Renal cortical epithelial cell (primary cell): ENCODE measurements at regions not wholly inside any gene's neighbourhood (a gene's known extent, or its start where the extent isn't known, plus 50 kb on each side); places are given as distances from the start of the nearest gene placed in this dataset.

ENCODE experiments used
- DNase-seq: peaks from one replicate; pipeline ENCODE4 v3.0.0-alpha.2; 2011; ENCODE audit warnings: low read depth

DNA sequence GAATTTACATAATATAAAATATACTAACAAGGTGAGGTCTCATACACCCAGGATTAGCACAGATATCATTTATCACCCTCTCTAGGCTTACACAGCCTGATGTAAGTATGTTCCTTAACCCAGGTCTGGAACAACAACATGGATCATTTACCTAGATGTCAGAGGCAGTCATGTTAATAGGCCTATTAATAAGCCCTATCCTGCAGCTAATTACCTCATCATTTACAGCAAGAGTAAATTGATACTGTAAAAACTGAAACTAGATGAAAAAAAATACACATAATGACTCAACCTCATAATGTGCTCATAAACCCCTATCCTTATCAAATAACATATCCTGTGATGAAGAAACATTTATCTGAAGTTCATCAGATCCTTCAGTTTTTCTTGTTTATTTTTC is 334.3 kb upstream of the MANEA start:
- DNase-seq = no peak

DNA sequence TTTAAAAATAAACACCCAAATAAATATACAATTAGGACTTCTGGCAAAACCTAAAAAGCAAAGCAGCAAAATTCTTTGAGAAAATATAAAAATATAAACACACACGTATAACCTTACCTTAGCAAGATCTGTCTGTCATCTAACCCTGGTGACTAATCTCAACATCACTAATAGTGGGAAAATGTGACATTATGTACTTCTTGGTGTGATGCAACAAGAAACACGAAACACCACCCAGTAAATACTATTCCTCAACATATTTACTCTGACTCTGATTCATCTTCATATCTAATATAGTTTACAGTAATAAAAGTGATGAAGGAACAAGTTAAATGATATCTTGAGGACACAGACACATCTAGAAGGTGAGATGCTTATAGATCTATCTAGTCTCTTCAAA is 332.6 kb upstream of the MANEA start:
- DNase-seq = no peak

DNA sequence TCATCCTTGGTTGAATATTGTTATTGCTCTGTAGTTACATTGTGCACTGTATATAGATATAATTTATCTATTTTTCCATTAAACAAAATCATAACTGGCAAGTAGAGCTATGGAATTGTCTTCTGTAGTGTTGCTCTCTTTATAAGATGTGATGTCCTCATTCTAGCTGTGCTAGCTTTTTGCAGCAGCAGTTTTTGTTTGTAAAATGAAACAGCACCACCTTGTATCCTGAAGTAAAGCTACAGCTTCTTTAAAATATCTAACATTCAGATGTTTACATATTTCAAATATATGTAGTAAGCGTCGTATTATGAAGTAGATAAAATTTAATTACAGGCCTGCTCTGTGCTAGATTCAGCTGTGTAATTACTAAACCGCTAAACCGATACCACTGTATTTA is 328.8 kb upstream of the MANEA start:
- DNase-seq = no peak

DNA sequence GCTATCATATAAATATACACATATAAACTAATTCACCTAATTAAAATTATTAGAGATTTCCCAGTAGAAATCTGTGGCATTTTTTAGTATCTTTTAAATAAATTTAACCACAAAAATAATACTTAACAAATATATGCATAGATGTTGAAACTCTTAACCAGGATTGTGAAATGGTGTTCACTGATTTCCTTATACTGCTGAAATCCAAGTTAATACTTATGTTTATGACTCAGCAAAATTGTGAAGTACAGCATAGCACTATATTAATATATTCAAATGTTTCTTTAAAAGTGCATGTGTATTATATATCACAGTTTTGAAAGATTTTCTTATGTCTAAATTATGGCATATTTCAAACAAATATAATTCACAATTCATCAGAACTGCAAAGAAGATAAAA is 328.2 kb upstream of the MANEA start:
- peak; percentile 77 for DNase-seq

DNA sequence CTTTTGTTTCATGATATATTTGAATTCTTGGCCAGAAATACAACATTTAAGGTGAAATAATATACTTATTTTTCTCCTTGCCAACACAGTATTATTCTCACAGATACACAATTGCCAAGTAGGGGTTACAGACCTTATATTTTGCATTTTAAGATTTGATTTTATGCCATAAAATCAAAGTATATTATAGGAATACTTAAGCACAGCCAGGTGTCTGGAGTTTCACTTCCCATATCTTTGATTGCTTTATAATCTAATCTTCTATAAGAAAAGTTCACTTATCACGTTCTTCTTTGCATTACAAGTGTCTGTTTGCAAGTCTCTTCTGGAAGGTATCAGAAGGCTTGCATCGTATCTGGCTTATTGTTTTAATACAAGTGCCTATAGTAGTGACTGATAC is 327.7 kb upstream of the MANEA start:
- no peak for DNase-seq

DNA sequence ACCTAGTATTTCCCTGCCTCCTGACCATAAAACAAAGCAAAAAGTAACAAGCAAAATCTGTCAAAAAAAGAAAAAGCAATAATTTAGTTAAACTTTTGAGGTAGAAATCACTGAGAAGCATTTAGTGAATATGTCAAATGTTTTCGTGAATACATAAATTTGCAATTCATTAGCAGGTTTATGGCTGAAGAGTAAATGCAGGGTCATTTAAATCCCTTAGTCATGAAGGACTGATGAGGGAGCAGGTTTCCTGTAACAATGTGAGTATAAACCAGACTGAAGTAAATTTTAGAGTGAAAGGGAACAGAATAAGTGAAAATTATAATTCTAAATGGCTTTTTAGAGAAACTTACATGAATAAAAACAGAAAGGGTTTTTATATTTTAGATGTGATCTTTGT is 313.5 kb upstream of the MANEA start:
- no peak for DNase-seq

DNA sequence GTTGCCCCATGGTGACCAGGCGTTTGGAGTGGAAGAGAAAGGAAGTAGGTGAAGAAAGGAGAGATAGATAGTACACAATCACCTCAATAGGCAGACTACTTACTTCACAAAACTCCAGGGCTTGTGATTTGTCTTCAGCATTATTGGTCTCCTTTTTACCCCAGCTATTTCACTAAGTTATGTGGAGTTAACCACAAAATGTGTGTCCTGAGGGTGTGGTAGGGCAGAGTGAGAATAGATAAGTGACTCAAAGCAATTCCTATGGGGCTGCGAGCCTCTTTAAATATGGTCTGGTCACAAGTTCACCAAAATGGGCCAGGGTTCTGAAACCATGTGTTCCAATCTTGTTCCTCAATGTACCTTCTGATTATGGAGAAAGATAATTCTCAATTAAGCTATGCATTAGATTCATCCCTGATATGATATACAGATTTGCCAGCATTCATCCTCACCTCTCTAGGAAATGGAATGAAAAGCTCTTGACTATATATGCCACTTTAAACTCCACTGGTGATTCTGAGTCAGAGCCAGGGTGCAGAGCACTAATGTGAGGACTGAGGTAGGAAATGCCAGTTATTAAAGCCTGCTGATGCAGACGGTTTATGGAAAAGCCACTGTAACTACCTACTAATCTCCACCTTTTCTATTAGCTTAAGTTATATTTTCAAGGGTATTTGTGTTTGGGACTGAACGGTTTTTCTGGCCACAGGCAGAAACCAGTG is 310.6 kb upstream of the MANEA start:
- DNase-seq = no peak

DNA sequence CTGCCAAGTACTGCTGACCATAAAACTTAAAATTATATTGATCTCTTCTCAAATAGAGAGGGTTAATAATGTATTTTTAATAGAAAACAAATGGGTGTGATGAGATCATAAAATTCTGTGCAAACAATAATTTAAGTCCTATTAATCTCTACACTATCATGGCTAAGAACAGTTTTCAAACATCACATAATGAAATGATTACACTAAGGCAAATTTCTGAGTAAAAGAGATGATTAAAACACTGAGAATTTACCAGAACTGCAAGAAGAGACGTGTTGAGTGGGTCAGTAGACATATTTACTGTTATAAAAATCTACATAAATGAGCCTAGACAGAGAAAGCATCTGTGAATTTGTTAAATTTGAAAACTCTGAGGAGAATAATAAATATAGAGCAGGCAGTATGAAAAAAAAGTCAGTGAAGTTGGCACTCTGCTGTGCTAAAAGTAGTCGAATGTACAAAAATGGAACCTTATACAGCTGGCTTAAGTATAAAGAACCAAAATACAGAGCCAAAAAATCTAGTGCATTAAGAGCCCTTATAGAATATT is 302.6 kb upstream of the MANEA start:
- no peak for DNase-seq

DNA sequence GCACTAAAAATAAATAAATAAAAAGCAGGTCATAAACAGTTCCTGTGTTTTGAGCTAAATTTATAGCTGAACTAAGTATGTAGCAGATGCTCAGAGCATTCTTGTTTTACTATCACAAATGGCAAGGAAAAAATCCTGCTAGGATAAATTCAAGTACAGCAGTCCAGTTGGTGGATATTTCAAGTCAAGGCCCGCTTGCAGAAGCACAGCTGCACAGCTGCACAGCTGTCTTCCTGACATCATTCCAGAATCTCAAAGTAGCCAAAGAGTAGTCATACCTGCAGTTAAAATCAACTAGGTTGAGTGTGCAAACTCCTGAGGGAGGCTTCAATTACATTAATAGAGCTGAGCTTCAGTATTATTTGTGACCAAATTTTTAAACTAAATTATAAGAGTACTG is 297.7 kb upstream of the MANEA start:
- DNase-seq = no peak

DNA sequence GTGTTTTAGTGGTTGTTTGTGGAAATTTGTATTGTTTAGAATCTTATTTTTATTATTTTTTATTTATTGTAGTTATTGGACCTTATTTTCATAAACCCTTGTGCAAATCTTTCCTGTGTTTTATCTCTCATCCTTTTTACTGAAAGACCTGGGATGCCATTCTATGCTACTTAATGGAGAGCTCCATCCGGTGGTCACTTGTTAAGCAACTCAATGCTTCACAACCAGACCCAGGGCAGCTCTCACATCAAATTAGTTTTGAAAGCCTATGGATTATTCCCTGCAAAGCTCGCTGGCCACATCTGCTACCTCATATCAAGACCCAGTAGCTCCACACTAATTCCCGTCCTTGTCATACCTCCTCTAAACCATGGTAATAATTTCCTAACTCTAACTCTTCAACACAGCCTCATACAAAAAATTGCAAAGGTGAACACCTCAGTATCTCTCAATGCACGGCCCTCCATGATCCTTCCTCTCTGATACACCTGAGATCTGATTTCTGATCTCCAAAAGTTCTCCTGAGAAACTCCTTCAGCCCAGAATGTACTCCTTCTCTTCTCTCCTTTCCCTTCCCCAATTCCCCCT is 296.6 kb upstream of the MANEA start:
- no peak for DNase-seq

DNA sequence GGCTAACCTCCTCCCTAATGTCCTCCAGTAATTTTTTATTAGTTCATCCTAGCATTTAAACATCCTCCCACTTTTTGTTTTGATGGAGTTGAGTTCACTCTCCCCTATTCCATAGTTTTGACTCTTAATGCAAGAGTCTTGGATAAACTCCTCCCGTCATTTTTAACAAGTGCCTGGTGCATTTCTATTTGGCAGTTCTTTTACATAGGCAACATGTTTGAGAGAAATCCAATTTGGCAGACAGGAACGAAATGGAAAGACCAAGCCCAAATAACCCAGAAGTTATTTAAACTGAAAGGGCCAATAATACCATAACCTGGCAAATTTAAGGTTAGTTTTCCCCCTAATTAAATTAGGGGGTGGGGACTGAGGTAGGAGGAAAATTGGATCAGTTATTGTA is 291.5 kb upstream of the MANEA start:
- no peak for DNase-seq

DNA sequence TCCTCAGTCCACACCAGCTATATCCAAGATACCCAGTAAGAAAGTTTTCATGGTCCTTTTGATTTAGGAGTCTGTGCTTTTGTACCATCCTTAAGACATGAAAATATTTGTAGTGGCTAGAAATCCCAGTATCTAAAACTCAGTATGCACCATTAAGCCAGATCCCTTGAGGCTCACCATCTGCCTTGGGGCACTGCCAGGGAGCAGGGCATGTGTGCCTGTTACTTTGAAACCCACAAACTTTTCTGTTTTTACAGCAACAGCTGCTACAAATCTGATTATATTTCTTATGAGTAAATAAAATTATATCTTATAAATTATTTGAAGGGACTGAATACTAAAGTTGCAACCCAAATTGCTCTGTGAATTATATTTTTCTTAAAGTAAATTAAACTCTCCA is 290.5 kb upstream of the MANEA start:
- no peak for DNase-seq

DNA sequence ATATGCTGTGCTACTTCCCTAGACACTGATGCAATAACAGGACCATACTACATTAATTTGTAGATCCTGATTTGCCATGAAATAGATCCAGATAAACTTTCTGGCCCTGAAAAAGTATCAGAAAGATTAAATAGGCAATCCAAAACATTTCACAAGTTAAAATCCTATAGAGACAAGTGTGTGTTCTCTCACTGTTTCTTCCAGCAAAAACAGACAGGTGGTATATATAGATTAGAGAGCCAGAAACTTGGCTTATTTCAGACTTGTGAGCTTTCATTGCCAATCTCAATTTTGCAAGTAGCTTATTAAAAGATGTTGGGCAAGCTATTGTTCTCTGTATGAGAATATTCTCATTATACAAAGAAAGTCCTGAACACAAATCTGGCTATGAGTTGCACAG is 289.1 kb upstream of the MANEA start:
- no peak for DNase-seq

DNA sequence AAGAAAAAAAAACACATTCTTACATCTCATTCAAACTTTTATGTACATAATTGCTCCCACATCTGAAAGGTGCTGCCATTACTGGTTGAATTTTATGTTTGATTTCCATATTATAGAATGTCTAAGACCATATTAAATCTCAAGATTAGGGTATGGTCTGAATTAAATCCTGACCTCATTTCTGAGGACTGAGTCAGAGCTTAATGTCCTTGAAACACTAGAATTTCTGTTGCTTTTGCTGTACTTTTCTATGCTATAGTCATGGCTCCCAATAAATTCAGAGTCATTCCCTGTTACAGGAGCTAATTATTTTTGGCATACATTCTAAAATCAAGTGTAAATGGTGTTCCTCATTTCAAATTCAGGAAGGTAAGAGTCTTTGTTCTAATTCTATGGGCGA is 285.3 kb upstream of the MANEA start:
- no peak for DNase-seq

DNA sequence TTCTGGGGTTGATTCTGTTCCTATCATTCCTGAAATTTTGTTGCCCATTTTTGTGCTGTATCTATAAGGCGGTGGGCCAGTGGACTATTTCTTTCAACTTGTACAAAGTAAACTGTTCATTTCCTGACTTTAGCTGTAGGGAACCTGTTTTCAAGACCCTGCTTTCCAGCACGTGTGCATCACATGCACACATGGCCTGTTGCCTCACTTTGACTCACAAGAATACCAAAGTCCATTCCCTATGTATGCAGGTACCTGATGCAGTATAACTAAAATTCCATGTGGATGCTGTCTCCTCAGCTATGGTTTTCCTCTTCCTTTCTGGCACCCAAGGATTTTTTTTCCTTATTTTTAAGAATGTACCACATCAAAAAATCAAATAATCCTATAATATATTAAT is 284.1 kb upstream of the MANEA start:
- no peak for DNase-seq

DNA sequence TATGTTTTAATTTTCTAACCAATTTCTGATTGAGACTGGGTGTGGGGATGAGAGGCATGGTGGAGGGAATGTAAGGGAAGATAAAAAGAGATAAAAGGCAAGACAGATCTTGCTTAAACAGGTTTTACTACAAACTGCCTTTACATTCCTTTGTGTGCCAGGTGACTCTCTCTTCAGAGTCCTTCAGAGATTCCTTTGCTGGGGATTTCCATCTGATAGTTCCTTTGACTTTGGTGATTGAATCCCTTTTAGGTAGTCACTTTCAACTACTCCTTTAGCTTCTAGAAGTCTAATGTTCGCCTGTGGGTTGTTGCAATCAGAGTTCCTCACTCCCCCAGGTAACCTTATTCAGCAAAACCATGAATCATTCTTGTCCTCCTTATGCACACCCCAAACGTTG is 283.3 kb upstream of the MANEA start:
- no peak for DNase-seq

DNA sequence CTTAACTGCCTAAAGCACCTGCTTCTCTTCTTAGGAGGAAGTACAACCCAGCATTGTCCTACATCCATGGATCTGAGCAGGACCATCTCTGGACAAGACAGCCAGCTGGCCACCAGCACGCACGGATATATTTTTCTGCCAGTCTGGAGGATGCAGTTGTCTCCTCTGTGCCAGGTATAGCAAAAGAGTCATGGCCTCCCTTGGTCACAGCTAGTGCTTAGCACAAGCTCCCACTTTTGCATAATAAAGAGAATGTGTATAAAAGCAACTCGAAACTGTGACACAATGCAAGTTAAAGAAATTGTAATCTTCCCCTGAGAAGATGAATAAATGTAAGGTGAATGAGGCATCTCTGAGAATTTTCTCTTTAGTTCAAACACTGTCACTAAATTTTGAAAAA is 267.8 kb upstream of the MANEA start:
- no peak for DNase-seq

DNA sequence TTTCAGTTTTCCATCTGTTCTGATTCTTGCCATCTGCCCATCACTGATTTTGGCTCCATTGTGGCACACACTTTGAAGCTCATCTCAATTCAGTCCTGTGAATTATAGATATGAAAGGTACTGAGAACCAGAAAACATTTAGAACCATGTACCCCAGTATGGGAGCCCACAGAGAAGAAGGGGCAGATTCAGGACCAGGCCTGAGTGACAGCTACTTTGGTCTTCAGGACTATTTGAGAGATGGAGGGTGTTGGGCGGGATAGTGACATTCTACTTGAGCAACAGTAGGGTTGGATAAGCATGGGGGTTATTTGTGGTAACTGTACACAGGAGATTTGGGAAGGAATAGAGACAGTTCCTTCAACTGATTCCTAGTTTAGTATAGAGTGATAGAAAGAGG is 259.2 kb upstream of the MANEA start:
- no peak for DNase-seq

DNA sequence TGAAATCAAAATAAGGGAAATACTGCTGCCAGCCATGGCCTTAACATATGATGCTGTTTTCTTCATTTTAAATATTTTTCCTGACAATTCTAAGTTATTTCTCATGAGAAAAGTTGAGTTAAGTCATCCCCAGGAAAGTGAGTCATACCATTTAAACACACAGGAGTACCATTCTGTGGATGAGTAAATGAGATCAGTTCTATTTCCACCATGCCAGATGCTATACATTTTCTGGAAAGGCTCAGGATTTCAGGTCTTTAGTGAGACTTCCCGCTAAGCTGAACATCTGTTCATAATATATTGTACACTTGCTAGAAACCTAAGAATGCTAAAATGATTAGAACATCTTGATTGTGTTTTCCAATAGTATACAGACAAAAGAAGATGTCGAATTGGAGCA is 256.2 kb upstream of the MANEA start:
- no peak for DNase-seq

DNA sequence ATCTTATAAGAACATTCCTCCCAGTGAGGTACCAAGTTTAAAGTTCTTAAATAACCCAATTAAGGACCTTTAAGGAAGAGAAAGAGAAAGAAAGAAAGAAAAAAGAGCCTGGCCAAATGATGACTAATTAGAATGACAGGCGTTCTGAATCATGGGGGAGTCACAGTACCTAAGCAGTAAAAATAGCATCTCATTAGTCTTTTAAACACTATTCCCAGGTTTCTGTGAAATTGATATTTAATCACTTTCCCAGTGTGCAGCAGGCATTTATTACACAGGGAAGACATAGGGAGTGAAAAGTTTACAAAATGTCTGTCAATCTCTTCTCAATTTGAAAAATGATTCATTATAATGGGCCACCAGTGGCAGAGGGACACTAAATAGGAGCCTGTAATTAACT is 251.4 kb upstream of the MANEA start:
- peak; percentile 52 for DNase-seq

DNA sequence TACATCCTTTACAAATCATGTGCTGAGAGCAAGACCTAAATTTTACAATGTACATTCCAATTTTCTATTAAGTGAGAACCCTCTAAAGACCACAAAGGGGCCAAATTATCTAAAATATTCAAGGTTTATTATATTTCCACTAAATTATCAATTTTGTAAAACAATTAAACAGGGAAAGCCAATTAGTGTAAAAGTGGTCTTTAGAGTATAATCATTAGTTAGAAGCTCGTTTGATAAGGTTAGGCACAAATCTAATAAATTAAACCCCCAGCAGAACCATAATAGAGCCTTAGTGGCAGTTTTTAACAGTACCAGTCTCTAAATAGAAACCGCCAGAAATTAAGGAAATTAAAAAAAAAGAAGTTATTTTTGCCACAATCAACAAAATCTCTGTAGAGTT is 249.1 kb upstream of the MANEA start:
- DNase-seq = no peak

DNA sequence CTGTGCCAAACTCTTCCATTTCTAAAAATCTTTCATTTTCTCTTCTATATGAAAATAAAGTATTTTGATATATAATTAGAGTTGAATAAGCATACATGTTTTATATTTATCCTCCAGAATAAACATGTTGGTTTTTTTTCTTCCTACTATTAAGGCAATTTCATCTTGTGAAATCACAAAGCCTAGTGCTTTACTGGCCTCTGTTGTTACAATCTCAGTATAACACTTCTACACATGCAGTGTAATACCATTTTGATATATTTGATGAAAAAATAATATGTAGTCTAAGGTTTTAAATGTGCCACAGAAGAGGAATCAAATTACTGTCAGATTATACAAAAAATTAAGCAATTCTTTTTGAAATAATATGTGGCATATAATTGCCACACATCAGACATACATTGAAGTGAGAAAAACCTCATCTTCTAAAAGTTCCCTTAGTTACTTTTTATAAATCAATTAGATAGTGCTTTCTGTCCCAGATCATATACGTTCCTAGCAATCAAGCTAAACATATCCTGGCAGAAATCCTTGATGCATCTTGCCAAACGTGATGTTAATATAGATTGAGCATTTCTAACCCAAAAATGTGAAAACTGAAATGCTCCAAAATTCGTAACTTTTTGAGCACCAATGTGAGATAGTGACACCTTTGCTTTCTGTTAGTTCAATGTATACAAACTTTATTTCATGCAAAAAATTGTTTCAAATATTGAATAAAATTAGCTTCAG is 225.1 kb upstream of the MANEA start:
- peak; percentile 10 for DNase-seq

DNA sequence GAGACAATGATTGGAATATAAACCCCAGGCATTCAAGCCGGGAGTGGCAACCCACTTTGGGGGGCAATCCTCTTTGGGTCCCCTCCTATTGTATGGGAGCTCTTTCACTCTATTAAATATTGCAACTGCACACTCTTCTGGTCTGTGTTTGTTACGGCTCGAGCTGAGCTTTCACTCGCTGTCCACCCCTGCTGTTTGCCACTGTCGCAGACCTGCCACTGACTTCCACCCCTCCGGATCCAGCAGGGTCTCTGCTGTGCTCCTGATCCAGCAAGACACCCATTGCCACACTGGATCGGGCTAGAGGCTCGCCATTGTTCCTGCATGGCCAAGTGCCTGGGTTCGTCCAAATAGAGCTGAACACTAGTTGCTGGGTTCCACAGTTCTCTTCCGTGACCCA is 222.8 kb upstream of the MANEA start:
- DNase-seq = no peak
